Fibroblast of lung (primary cell): ENCODE measurements at regions not wholly inside any gene's neighbourhood (a gene's known extent, or its start where the extent isn't known, plus 50 kb on each side); places are given as distances from the start of the nearest gene placed in this dataset.

Experiments used
- DNase-seq, 2 donors: peaks; one replicate each; pipeline versions ENCODE4 v3.0.0 to v3.0.0-alpha.2; 2010; ENCODE audit warnings: low read depth in 2 of 2
- H2AFZ ChIP-seq: 2 replicates; pipeline ENCODE4 v1.5.1; 2012; ENCODE audit warnings: low read length, control low read depth, inconsistent platforms
- H3K27ac ChIP-seq: 2 replicates; pipeline ENCODE4 v1.5.1; 2011; ENCODE audit warnings: low read length, control low read depth; ENCODE audit not compliant: insufficient read depth
- H3K27me3 ChIP-seq: 2 replicates; pipeline ENCODE4 v1.5.1; 2011; ENCODE audit warnings: mild to moderate bottlenecking, low read length; ENCODE audit not compliant: control insufficient read depth, insufficient read depth
- H3K36me3 ChIP-seq: 2 replicates; pipeline ENCODE4 v1.5.1; 2011; ENCODE audit warnings: low read length; ENCODE audit not compliant: control insufficient read depth, insufficient read depth
- H3K4me1 ChIP-seq: 2 replicates; pipeline ENCODE4 v1.5.1; 2011; ENCODE audit warnings: low read length; ENCODE audit not compliant: control insufficient read depth, insufficient read depth; ENCODE audit errors: extremely low read depth
- H3K4me2 ChIP-seq: 2 replicates; pipeline ENCODE4 v1.5.1; 2011; ENCODE audit warnings: low read length, control low read depth; ENCODE audit not compliant: insufficient read depth; ENCODE audit errors: extremely low read depth
- H3K4me3 ChIP-seq, 4 experiments: fragments of 200-600 bp in 1 of 4; sonication (generic) in 1 of 4; replicated peaks in 1 of 4; 2 replicates each; pipeline ENCODE4 v1.5.1; 2011 to 2016; ENCODE audit warnings: low read length in 4 of 4, low read depth in 3 of 4, mild to moderate bottlenecking in 3 of 4, control low read depth in 2 of 4, inconsistent platforms in 1 of 4, mixed read lengths in 1 of 4; ENCODE audit not compliant: insufficient read depth in 1 of 4; ENCODE audit errors: control extremely low read depth in 1 of 4
- H3K79me2 ChIP-seq: 2 replicates; pipeline ENCODE4 v1.5.1; 2012; ENCODE audit warnings: mild to moderate bottlenecking, low read length, inconsistent platforms; ENCODE audit not compliant: control insufficient read depth, insufficient read depth
- H3K9ac ChIP-seq: 2 replicates; pipeline ENCODE4 v1.5.1; 2011; ENCODE audit warnings: mild to moderate bottlenecking, low read length, control low read depth; ENCODE audit not compliant: insufficient read depth
- H3K9me3 ChIP-seq: 2 replicates; pipeline ENCODE4 v1.5.1; 2012; ENCODE audit warnings: low read depth, low read length; ENCODE audit not compliant: control insufficient read depth, insufficient read depth
- H4K20me1 ChIP-seq: 2 replicates; pipeline ENCODE4 v1.5.1; 2011; ENCODE audit warnings: low read length; ENCODE audit not compliant: control insufficient read depth, insufficient read depth; ENCODE audit errors: extremely low read depth
- EZH2 ChIP-seq: IDR thresholded peaks from 2 replicates; pipeline ENCODE4 v1.5.1; 2012; ENCODE audit warnings: low read length, control low read depth, mild to moderate bottlenecking; ENCODE audit errors: missing control alignments
- TF ChIP-seq, protein P1 (sequence below), 2 donors: IDR thresholded peaks in 1 of 2; conservative IDR thresholded peaks in 1 of 2; 1 replicate in 1 of 2; 2 replicates in 1 of 2; pipeline ENCODE4 v1.5.1; 2011 to 2012; ENCODE audit warnings: low read length in 2 of 2, control low read depth in 1 of 2, inconsistent platforms in 1 of 2, low read depth in 1 of 2, mild to moderate bottlenecking in 1 of 2

GRCh38 chr1:188277771-188278170 lies 1449.0 kb downstream of the PLA2G4A start:
- Histone ChIP-seq H3K79me2 (no peaks in the 10 kb centered on the region), H3K9me3 (no peaks in the 10 kb centered on the region), H3K4me3 (no peak overlapping the region), H2AFZ (no peak overlapping the region), H3K9ac (no peak overlapping the region), H3K4me1 (no peaks in the 10 kb centered on the region), H3K36me3 (no peaks in the 10 kb centered on the region), H3K4me2 (no peak overlapping the region), H3K27ac (no peak overlapping the region), H4K20me1 (no peaks in the 10 kb centered on the region), H3K27me3 (no peaks in the 10 kb centered on the region)
- DNase-seq, result no peak
- TF ChIP-seq, protein P1, sequence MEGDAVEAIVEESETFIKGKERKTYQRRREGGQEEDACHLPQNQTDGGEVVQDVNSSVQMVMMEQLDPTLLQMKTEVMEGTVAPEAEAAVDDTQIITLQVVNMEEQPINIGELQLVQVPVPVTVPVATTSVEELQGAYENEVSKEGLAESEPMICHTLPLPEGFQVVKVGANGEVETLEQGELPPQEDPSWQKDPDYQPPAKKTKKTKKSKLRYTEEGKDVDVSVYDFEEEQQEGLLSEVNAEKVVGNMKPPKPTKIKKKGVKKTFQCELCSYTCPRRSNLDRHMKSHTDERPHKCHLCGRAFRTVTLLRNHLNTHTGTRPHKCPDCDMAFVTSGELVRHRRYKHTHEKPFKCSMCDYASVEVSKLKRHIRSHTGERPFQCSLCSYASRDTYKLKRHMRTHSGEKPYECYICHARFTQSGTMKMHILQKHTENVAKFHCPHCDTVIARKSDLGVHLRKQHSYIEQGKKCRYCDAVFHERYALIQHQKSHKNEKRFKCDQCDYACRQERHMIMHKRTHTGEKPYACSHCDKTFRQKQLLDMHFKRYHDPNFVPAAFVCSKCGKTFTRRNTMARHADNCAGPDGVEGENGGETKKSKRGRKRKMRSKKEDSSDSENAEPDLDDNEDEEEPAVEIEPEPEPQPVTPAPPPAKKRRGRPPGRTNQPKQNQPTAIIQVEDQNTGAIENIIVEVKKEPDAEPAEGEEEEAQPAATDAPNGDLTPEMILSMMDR (conservative IDR thresholded peaks at IDR 0.05 in 1 of 2, IDR thresholded peaks at IDR 0.05 in 1 of 2; ENCODE audit: low read depth in 1 of 2, low read length in 2 of 2), result no peak

- H3K4me2 ChIP-seq, result no peak overlapping the region
- H3K79me2 ChIP-seq, result no peaks in the 10 kb centered on the region
- DNase-seq, result no peak
- no peaks in the 10 kb centered on the region for H3K9me3 ChIP-seq
- H4K20me1 ChIP-seq, result no peaks in the 10 kb centered on the region
- no peaks in the 10 kb centered on the region for H3K36me3 ChIP-seq
- no peaks in the 10 kb centered on the region for H3K27me3 ChIP-seq
- TF ChIP-seq EZH2, result no peak
- TF ChIP-seq, protein P1 (conservative IDR thresholded peaks at IDR 0.05 in 1 of 2, IDR thresholded peaks at IDR 0.05 in 1 of 2; ENCODE audit: low read depth in 1 of 2, low read length in 2 of 2), result no peak
- H3K27ac ChIP-seq, result no peak overlapping the region
- H3K4me3 ChIP-seq, result no peak overlapping the region
- H2AFZ ChIP-seq, result no peak overlapping the region
- H3K9ac ChIP-seq, result no peak overlapping the region
- no peaks in the 10 kb centered on the region for H3K4me1 ChIP-seq
Observed at GRCh38 chr1:188281921-188282320, 1453.2 kb downstream of the PLA2G4A start.

DNA sequence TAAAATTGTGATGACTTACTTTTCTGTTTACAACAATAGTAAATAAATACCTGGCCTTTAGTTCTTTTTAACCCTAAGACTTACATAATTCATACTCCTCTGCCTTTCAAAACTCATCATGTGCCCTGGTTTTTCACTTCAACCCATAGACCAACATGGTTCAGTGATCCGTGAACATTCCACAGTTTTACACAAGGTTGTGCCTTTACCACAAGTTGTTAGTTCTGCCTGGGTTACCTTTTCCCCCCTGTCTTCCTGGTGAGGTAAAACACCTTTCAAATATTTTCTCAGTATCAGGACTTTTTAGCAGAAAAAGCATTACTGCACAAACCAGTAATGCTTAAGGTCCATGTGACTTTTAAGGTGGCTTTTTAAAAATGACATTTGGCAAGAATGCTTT lies 1466.4 kb downstream of the PLA2G4A start:
- no peaks in the 10 kb centered on the region for H3K4me1 ChIP-seq
- no peaks in the 10 kb centered on the region for H3K27me3 ChIP-seq
- TF ChIP-seq, protein P1 (conservative IDR thresholded peaks at IDR 0.05 in 1 of 2, IDR thresholded peaks at IDR 0.05 in 1 of 2; ENCODE audit: low read depth in 1 of 2, low read length in 2 of 2), result no peak
- no peak for TF ChIP-seq EZH2
- H3K36me3 ChIP-seq, result no peaks in the 10 kb centered on the region
- H3K4me2 ChIP-seq, result no peak overlapping the region
- no peak overlapping the region for H3K4me3 ChIP-seq
- H4K20me1 ChIP-seq, result no peaks in the 10 kb centered on the region
- H3K9ac ChIP-seq, result no peak overlapping the region
- H3K27ac ChIP-seq, result no peak overlapping the region
- DNase-seq, result no peak
- no peak overlapping the region for H2AFZ ChIP-seq
- no peaks in the 10 kb centered on the region for H3K9me3 ChIP-seq
- no peaks in the 10 kb centered on the region for H3K79me2 ChIP-seq
